Uterus (tissue), 2 donors: ENCODE measurements at regions not wholly inside any gene's neighbourhood (a gene's known extent, or its start where the extent isn't known, plus 50 kb on each side); places are given as distances from the start of the nearest gene placed in this dataset.

Experiments used
- CTCF ChIP-seq, 4 experiments: fragments of 200-600 bp in 2 of 4; fragments of 450-650 bp in 2 of 4; sonication (generic) in 2 of 4; IDR thresholded peaks; one replicate each; pipeline ENCODE4 v1.5.1; 2016 to 2019; ENCODE audit warnings: antibody characterized with exemption in 4 of 4, mild to moderate bottlenecking in 2 of 4, moderate library complexity in 1 of 4
- POLR2A ChIP-seq, 2 donors: fragments of 450-650 bp; IDR thresholded peaks; one replicate each; pipeline ENCODE4 v1.6.1; 2016; ENCODE audit warnings: antibody characterized with exemption in 2 of 2, mild to moderate bottlenecking in 1 of 2, moderate library complexity in 1 of 2

DNA sequence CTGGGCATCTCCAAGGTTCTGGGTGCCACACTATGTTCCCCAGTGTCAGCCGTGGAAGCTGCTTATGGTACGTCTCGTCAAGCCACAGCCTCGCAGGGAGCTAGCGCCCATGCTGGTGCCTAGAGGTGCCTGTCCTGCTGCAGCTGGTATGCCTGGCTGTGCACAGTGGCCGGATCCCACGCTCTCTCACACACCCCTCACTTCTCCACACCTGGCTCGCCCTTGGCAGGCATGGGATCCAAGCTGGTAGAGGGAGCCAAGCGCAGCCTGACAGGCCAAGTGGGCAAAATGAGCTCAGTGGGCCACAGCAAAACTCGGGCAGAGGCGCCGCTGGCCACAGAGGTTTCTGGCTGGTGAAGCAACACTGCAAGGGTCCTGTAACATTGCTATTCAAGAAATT is 156.1 kb upstream of the RBMS1 start:
- TF ChIP-seq CTCF (IDR thresholded peaks at IDR 0.05) (no peak), POLR2A (IDR thresholded peaks at IDR 0.05) (no peak)
